Panc1 (cell line): ENCODE measurements at regions not wholly inside any gene's neighbourhood (a gene's known extent, or its start where the extent isn't known, plus 50 kb on each side); places are given as distances from the start of the nearest gene placed in this dataset.

Source experiments
- ATAC-seq: fragments of 200-7000 bp; cut with Tn5 transposase; 2 replicates; pipeline ENCODE4 v1.9.1; 2020; ENCODE audit warnings: mild to moderate bottlenecking, moderate library complexity
- BruUV-seq: library from RNA; stranded (reverse); fragments of 400-500 nt; replicated peaks from 2 replicates; lab custom pipeline; 2021; lab: Mats Ljungman, UMichigan
- CTCF ChIA-PET: fragments of 300-600 bp; sonication (Branson Sonifier 250); formaldehyde crosslinking; loops from one replicate; lab custom pipeline; 2022; ENCODE audit warnings: antibody characterized with exemption; lab: Charles Lee
- POLR2A ChIA-PET: fragments of 300-600 bp; sonication (Branson Sonifier 250); formaldehyde crosslinking; loops from one replicate; lab custom pipeline; 2022; ENCODE audit warnings: antibody characterized with exemption; lab: Charles Lee
- DNase-seq: peaks from one replicate; pipeline ENCODE4 v3.0.0-alpha.2; 2010; ENCODE audit warnings: low read depth, low spot score
- H3K27ac ChIP-seq: 2 replicates; pipeline ENCODE4 v1.5.1; 2011; ENCODE audit warnings: mild to moderate bottlenecking, low read length, inconsistent platforms
- H3K27me3 ChIP-seq: fragments of 200-500 bp; sonication (Bioruptor generic); 2 replicates; pipeline ENCODE4 v1.6.0; 2014; ENCODE audit warnings: low read length, inconsistent platforms; ENCODE audit not compliant: control insufficient read depth, insufficient read depth
- H3K36me3 ChIP-seq: fragments of 200-500 bp; sonication (Bioruptor generic); 2 replicates; pipeline ENCODE4 v1.5.1; 2014; ENCODE audit warnings: inconsistent platforms, mild to moderate bottlenecking, low read length, moderate library complexity; ENCODE audit not compliant: control insufficient read depth, insufficient read depth
- H3K4me1 ChIP-seq: 2 replicates; pipeline ENCODE4 v1.5.1; 2011; ENCODE audit warnings: inconsistent platforms, mild to moderate bottlenecking, low read length, moderate library complexity; ENCODE audit not compliant: control insufficient read depth, insufficient read depth
- H3K4me3 ChIP-seq, 2 experiments: 2 replicates each; pipeline ENCODE4 v1.5.1; 2011 to 2012; ENCODE audit warnings: low read depth in 2 of 2, low read length in 2 of 2, mild to moderate bottlenecking in 2 of 2, inconsistent platforms in 1 of 2, moderate library complexity in 1 of 2
- H3K9me3 ChIP-seq: fragments of 200-500 bp; sonication (Bioruptor generic); 2 replicates; pipeline ENCODE4 v1.5.1; 2014; ENCODE audit warnings: low read depth, mild to moderate bottlenecking, inconsistent platforms, low read length, moderate library complexity; ENCODE audit not compliant: control insufficient read depth, insufficient read depth
- CTCF ChIP-seq: fragments of 450-650 bp; IDR thresholded peaks from 2 replicates; pipeline ENCODE4 v1.5.1; 2017; ENCODE audit warnings: mild to moderate bottlenecking
- POLR2AphosphoS5 ChIP-seq: IDR thresholded peaks from 2 replicates; pipeline ENCODE4 v1.6.1; 2012; ENCODE audit warnings: mild to moderate bottlenecking, low read depth, low read length, moderate library complexity
- SIN3A ChIP-seq: IDR thresholded peaks from 2 replicates; pipeline ENCODE4 v1.6.1; 2012; ENCODE audit warnings: low read depth, mild to moderate bottlenecking, low read length, moderate library complexity, borderline replicate concordance; ENCODE audit not compliant: insufficient read depth
- TCF7L2 ChIP-seq: IDR thresholded peaks from 2 replicates; pipeline ENCODE4 v1.6.1; 2011; ENCODE audit warnings: mild to moderate bottlenecking, low read depth, low read length, inconsistent platforms
- in situ Hi-C: cut with HindIII; loops from 2 replicates; pipeline ENCODE4 v1.10.0; 2016; ENCODE audit warnings: low sequenced_read_pairs, low pct_unique_long_range_greater_than_20kb
- intact Hi-C: fragments of 100-400 bp; cut with micrococcal nuclease; formaldehyde crosslinking; loops from one replicate; pipeline ENCODE4 v1.10.0; 2022; ENCODE audit not compliant: unreplicated experiment
- TF ChIP-seq, protein P1 (sequence below), 2 experiments: IDR thresholded peaks; 2 replicates each; pipeline ENCODE4 v1.6.1; 2011 to 2012; ENCODE audit warnings: low read depth in 2 of 2, control low read depth in 1 of 2, low read length in 1 of 2, mild to moderate bottlenecking in 1 of 2, moderate library complexity in 1 of 2; ENCODE audit not compliant: insufficient read depth in 1 of 2

GRCh38 chr9:82829818-82830217 is 233.1 kb downstream of the RASEF start:
- POLR2A ChIA-PET = no interaction called here
- in situ Hi-C loops (no loop called here), intact Hi-C loops (no loop called here)
- Histone ChIP-seq H3K9me3 (no peaks in the 10 kb centered on the region), H3K4me3 (no peak overlapping the region), H3K27me3 (no peaks in the 10 kb centered on the region), H3K36me3 (no peaks in the 10 kb centered on the region), H3K4me1 (no peaks in the 10 kb centered on the region), H3K27ac (no peak overlapping the region)
- ATAC-seq (no peak), DNase-seq (no peak)
- TF ChIP-seq CTCF = no peak
- TF ChIP-seq, protein P1, sequence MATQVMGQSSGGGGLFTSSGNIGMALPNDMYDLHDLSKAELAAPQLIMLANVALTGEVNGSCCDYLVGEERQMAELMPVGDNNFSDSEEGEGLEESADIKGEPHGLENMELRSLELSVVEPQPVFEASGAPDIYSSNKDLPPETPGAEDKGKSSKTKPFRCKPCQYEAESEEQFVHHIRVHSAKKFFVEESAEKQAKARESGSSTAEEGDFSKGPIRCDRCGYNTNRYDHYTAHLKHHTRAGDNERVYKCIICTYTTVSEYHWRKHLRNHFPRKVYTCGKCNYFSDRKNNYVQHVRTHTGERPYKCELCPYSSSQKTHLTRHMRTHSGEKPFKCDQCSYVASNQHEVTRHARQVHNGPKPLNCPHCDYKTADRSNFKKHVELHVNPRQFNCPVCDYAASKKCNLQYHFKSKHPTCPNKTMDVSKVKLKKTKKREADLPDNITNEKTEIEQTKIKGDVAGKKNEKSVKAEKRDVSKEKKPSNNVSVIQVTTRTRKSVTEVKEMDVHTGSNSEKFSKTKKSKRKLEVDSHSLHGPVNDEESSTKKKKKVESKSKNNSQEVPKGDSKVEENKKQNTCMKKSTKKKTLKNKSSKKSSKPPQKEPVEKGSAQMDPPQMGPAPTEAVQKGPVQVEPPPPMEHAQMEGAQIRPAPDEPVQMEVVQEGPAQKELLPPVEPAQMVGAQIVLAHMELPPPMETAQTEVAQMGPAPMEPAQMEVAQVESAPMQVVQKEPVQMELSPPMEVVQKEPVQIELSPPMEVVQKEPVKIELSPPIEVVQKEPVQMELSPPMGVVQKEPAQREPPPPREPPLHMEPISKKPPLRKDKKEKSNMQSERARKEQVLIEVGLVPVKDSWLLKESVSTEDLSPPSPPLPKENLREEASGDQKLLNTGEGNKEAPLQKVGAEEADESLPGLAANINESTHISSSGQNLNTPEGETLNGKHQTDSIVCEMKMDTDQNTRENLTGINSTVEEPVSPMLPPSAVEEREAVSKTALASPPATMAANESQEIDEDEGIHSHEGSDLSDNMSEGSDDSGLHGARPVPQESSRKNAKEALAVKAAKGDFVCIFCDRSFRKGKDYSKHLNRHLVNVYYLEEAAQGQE (IDR thresholded peaks at IDR 0.05; ENCODE audit: insufficient read depth in 1 of 2, low read depth in 2 of 2, low read length in 1 of 2) = no peak
- TF ChIP-seq TCF7L2 = no peak
- no peak for TF ChIP-seq POLR2AphosphoS5
- no peak for TF ChIP-seq SIN3A
- no TSS peak for BruUV-seq
- CTCF ChIA-PET = no interaction called here

DNA sequence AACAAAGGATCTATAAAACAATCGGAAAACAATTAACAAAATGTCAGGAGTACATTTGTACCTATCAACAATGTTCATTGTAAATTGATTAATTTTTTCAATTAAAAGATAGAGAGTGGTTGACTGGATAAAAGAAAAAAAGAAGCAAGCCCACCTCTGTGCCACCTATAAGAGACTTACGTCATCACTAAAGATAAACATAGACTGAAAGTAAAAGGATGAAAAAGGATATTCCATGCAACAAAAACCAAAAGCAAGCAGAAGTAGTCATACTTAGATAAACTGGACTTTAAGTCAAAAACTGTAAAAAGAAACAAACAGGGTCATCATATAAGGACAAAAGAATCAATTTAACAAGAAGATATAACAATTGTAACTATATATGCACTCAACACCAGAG is 197.4 kb downstream of the RASEF start:
- no TSS peak for BruUV-seq
- no peak overlapping the region for H3K27ac ChIP-seq
- H3K4me1 ChIP-seq = no peaks in the 10 kb centered on the region
- no peak for DNase-seq
- no peaks in the 10 kb centered on the region for H3K9me3 ChIP-seq
- in situ Hi-C loops = no loop called here
- intact Hi-C loops = no loop called here
- no peak overlapping the region for H3K4me3 ChIP-seq
- H3K27me3 ChIP-seq = no peaks in the 10 kb centered on the region
- POLR2A ChIA-PET = no interaction called here
- TF ChIP-seq CTCF (no peak), SIN3A (no peak), POLR2AphosphoS5 (no peak), TCF7L2 (no peak)
- TF ChIP-seq, protein P1 (IDR thresholded peaks at IDR 0.05; ENCODE audit: insufficient read depth in 1 of 2, low read depth in 2 of 2, low read length in 1 of 2) = no peak
- CTCF ChIA-PET = no interaction called here
- H3K36me3 ChIP-seq = no peaks in the 10 kb centered on the region
- no peak for ATAC-seq
